ENCODE measurements at regions not wholly inside any gene's neighbourhood (a gene's known extent, or its start where the extent isn't known, plus 50 kb on each side); places are given as distances from the start of the nearest gene placed in this dataset.

DNA sequence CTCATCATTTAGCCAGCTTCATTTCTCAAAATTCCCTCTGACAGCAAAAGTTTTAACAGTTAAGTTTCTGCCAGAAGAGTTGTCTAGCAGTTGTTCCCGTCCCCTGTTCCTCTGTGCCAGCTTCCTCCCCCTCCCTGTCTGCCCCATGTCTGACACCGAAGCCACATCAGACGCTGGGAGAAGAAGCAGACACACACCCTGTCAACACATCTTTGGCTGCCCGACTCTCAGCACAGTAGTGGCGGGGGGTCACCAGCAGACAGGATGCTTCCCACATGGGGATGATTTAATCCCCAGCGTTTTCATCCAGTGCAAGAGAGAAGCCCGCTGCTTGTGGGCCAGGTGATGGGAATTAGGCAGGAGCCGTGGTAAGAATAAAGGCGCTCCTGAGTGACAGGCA lies 379.4 kb upstream of the RUNX1 start:
- no peak for DNase-seq

DNA sequence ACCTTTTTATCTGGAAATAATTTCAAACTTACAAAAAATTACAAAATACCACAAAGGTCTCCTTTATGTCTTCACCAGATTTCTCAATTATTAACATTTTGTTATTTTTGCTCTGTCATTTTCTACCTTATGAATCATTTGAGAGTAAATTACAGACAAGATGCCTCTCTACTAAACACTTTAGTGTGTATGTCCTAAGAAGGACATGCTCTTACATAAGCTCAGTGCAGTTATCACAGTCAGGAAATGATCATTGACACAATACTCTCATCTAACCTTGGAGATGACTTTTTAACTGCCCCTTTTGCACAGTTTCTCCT lies 378.9 kb upstream of the RUNX1 start:
- no peak for DNase-seq

DNA sequence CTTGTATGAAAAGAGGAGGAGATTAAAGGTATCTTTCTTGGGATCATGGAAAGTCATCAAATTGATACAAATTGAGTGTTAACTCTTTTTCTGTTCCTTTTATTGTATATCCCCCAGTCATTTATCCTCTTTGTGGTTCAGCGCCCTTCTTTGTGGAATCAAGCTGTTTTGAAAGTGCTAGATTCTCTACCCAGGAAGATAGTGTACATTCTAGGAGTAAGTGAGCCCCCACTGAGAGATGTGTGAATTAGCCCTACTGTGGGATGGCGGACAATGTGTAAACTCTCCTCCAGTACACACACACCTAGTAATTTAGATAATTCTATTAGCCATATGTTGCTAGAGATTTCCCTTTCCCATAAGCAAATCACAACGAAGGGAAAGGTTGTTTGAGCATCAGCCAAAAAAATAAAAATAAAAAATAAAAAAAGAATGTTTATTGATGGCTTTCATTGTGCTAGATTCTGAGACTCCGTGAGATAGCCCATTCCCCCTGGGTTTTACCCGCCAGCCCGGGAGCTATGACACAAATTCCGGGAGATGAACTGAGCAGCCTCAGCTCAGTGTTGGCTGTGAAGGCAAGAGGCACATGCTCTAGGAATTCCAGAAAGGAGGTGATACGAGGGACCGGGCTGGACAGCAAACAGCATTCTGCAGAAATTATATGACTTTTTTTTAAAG lies 378.4 kb upstream of the RUNX1 start:
- no peak for DNase-seq

DNA sequence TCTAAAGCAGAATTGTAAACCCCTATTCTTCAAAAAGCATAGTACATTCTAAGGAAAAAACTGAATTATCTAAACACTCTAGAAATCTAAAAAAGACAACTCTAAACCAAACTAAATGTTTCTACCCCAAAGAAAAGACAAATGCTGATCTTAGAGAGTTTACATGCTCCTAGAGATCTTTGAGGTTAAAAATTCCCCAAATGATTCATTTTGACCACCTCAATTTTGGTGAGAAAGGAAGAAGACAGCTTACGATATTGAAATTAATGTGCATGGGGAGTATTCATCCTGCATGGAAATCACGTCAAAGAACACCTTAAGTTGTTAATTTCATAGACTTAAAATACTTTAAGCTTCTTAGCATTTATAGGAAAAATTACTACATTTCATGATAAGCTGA lies 377.8 kb upstream of the RUNX1 start:
- no peak for DNase-seq

DNA sequence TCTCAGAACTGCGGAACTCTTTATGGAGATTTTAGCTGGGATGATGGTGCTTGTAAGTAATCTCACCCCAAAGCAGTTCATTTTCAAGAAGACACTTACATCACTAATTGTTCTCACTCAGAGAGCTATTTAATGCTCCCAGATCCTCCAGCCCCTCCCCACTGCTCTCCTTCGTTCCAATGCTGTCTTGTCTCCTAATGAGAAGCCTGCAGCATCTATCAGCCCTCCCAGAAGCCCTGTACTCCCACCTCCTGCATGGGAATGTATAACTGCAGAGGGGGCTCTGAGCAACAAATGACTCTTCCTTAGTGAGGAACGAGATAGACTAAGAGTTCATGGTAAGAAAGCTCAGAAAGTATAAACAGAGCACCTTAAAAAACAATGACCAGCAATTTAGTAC lies 377.4 kb upstream of the RUNX1 start:
- no peak for DNase-seq

DNA sequence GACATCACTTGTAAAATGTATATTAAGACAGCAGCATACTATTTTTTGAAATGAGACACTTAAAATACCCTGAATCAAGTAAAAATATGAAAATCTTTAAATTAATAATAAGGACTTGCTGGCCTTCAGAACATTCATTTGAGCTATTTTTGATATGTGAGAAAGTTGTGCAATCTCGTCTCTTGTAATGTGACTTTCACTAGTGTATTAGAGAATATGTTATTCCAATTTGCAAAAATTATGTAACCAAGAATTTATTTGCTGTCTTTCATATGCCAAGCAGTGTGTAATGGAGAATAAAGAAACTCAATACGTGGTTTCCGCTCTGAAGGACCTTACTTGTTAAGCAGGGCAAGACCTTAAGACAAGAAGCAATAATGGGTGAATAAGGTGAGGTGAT lies 375.0 kb upstream of the RUNX1 start:
- no peak for DNase-seq

DNA sequence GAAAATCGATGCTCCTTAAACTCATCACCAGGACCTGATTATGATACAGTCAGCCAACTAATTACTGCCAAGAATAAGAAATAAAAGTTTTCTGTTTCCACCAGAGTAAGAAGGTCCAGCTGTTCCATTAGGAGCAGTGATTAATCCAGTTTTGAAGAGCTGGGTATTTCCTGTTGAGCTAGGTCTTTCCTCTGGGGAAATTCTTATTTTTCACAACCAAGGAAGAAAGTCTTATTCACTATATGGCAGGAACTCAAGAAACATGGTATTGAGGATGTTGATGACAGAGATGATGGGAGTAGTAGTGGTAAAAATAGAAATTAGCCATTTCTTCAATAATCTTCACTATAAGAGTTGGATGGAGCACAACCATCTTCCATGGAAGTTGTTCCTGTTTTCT lies 374.6 kb upstream of the RUNX1 start:
- DNase-seq = no peak

DNA sequence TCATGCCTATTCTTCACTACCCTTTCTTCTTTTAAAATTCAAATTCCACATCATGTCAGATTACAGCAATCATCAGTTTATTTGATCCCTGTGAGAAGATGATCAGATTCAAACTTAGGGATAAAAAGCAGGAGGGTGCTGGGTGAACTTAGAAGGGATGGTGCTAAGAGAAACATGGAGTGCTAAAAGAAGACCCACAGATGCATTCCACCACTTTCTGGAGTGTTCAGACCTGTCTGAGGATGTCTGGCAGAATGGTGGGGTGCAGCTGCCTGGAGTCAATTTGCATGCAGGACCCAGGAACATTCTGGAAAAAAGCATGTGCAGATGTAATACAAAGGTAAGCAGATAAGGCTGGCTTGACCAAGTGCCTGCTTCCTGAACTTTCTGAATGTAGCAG lies 372.9 kb upstream of the RUNX1 start:
- DNase-seq = no peak

DNA sequence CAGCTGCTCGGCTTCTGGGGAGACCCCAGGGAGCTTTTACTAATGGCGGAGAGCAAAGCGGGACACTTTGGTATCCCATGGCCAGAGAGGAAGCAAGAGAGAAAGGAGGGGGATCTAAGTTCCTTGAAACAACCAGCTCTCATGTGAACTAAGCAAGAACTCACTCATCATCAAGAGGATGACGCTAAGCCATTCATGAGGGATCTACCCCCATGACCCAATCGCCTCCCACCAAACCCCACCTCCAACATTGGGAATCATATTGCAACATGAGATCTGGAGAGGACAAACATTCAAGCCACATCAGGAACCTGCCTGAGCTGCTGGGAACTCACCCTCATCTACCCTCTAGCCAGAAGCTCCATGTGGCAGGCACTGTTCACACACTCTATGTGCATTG lies 372.1 kb upstream of the RUNX1 start:
- DNase-seq = no peak

DNA sequence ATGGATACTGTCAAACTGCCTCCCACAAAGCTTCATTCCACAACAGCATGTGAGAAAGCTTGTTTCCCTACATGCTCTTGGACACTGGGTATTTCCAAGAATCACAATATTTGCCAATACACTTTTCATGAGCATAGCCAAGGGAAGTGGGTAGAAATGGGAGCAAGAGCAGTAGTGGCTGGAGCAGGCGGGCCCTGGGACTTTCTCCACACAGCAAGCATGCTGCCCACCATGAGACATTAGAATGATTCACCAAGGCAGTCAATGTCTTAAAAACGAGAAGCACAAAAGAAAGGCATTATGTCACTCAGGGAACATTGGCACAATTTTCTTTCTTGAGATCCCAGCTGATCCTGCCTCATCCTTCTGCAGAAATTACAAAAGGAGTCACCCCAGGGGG lies 371.6 kb upstream of the RUNX1 start:
- no peak for DNase-seq

DNA sequence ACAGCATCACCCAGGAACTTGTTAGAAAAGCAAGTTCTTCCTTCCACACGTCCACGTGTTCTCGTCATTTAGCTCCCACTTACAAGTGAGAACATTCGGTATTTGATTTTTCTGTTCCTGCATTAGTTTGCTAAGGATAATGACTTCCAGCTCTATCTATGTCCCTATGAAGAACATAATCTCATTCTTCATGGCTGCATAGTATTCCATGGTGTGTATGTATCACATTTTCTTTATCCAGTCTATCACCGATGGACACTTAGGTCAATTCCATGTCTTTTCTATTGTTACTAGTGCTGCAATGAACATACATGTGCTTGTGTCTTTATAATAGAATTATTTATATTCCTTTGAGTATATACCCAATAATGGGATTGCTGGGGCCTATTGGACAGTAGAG lies 368.7 kb upstream of the RUNX1 start:
- DNase-seq = no peak

DNA sequence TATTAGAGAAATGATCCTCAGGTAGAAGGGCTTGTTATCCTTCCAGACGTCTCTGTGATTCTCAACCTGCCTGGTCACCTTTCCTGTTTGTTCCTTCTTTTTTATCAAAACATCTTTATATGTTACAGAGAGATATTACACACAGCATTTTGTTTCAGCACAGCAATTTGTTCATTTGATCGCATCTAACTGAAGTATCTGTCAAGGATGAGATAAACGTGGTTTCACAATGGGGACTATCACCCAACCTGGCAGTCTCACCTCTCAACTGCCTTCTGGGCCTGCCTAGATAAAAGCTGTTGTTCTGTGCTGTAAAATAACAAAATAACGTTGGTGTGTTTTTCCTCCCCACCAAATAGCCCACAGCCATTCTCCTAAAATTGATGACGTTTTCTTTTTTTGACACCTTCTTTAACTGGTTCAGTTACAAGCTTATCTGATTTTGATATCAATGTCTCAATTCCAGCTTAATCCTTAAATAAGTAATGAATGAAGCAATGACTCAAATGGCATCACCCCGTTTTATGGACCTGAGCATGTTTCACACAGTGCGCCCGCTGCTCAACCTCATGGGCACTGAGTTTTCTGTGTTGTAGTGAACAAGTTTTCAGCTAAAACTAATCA lies 367.9 kb upstream of the RUNX1 start:
- no peak for DNase-seq

DNA sequence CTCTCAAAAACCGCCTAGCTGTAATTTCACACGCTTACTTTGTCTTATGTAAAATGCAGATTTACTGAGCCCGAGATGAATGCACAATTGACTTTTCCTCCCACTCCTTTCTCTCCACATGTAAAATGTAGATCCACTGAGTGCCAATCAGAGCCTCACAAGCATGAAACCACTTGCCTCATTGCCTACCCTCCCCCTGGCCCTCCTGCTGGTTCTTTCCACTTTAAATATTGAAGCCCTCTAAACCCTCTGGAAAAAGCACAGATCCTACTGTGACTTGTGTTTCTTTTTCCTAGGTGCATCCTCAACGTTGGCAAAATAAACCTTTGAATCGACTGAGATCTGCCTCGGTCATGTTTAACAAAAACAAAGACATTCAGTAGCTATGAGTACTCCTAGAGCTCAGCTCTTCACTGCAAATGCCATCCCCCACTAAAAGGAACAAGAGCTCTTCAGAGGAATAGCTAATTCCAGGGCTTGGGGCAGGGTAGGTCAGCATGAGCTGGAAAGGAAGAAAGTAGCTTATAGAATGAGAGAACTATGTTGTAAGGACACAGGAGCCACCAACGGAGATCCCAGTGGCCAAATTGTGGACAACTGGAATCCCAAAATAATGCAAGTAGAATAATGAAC lies 365.5 kb upstream of the RUNX1 start:
- DNase-seq = no peak

DNA sequence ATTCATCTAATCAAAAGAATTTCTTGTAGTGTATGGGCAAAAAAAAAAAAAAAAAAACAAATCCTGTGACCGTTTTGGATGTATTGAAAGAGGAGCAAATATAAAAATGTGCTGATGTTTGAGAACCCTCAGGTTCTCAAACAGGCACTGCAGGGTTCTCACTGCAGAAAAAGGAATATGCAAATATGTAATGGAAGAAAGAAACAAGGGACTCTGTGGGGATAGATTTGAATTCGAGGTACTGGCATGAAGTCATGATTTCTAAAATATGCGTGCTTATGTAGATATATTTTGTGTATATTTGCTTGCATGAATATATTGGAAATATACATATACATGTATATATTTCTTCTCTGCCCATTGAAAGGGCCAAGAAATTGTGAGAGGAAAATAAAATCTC lies 365.0 kb upstream of the RUNX1 start:
- DNase-seq = no peak

DNA sequence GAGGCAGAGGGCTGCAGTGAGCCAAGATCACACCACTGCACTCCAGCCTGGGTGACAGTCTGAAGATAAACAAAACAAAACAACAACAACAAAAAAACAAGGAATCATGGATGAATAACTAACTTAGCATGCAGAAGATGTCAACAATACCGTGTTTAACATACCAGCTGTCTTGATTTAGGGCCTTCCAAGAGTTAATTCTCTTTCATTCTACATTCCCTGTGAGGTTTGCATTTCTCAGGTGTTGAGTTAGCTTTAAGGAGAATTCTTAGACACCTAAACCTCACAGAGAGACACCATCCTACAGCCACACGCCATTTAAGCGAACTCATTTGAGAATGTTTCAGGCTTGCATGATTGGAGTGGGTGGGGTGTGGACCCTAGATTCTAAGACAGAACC lies 363.1 kb upstream of the RUNX1 start:
- DNase-seq = no peak

DNA sequence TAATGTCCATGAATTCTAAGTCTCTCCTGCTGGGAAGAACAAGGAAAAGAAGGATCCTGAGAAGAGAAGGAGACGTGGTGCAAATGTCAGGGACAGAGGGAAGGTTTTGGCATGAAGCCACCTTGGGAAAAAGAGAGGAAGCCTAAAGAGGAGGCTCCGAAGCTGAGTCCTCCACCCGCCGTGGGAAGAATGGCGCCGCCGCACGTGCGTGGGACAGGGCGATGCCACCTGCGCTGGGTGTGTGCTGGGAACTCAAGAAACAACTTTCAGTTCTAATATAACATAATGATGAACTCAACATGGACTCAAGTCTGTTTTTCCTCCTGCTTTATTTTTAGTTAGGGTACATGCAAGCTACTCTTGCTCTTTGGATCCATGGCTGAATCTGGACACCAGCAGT lies 362.3 kb upstream of the RUNX1 start:
- no peak for DNase-seq

DNA sequence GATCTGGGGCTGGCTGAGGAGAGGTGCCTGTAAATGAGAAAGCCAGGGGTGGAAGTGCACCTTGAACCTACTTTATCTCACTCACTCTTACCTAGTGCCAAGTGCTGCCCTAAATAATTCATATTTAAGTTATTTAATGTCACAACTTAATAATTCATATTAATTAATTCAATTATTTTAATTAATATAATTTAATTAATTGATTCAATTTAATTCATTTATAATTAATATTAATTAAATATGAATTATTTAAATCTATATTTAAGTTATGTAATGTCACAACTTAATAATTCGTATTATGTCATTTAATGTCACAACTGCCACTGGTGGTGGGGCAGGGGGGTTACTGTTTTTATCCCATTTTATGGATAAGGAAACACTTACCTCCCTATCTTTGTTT lies 361.6 kb upstream of the RUNX1 start:
- DNase-seq = no peak

DNA sequence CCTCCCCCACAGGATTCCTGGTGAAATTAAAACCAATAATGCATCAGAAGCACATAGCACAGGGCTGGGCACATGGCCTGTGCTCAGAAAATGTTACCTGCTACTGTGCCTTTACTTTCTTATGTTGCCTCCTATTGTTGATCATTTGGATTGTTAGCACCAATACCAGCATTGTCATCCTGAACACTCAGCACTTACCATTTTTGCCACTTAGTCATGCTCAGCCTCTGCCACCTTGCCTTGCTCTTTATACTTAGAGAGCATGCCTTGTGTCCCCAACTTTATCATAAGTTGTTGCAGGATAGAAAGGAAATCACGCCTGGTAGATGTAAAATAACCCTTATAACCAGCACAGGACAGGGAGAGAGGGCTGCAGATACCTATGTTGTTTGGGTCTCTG lies 361.0 kb upstream of the RUNX1 start:
- no peak for DNase-seq

DNA sequence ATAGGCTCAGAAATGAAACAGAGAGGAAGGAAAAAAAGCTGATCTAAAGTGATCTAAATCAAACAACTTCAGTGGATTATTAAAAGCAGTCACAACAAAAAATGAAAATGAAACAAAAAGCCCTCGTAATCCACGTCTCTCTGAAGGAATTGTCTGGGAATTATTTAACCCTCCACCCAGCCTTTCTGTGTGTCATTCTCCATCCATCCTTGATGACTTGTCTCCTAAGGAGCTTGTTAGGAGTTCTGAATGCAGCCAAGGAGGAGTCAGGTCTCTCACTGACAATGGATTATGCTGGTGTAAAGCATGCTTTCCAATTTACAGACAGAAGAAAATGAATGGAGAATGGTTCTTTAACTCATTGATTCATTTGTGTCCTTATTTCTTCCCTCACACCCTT lies 359.3 kb upstream of the RUNX1 start:
- no peak for DNase-seq

DNA sequence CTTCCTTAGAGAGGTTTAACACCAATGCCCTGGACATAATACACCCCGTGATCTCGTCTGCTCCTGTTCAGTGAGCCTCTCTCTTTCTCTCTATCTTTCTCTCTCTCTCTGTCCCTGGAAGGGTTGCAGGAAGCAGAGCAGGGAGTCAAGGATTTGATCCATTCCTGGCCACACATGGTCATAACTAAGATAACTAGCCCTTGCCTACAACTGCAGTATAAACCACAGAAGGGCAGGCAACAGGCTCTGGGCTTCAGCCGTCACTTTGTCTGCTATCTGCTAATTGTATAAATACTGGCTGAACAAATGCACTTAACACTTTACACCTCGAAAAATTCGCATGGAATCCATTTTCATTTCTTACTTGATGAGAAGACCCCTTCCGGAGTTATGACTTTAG lies 357.5 kb upstream of the RUNX1 start:
- DNase-seq = peak in 1 of 2 donors; percentile 16

DNA sequence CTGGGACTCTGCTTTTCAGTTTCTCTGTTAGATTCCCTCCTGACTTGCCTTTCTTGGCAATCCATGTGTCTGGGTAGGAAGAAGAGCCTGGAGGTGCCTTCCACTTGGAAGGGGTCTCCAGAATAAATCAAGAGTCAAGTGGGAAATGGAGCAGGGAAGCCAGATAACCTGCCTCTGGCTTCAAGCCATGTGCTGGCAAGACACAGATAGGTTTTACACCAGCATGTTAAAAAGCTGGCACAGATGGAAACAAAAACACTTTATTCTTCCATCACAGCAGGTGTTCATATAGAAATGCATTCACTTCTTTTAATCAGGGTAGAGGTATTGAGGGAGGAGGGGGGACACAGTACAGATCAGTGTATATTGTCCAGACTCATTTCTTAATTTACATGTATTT lies 356.9 kb upstream of the RUNX1 start:
- no peak for DNase-seq

DNA sequence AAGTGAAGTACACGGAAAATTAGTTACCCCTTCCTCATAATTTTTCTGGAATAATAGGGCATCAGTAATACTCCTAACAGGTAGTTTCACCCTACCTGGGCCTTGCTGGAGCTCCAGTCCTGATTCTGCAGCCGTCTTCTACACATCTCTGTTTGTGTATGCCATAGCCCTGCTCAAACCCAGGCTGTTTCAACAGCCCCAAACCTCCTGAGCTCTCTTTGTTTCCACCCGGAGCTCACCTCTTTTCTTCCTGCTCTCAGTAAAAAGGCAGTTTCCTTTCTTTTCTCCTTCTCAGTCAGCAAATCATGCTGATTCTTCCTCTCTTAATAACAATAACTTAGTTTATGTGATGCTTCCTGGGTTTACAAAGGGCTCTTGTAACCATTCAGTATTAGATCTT lies 355.1 kb upstream of the RUNX1 start:
- no peak for DNase-seq

DNA sequence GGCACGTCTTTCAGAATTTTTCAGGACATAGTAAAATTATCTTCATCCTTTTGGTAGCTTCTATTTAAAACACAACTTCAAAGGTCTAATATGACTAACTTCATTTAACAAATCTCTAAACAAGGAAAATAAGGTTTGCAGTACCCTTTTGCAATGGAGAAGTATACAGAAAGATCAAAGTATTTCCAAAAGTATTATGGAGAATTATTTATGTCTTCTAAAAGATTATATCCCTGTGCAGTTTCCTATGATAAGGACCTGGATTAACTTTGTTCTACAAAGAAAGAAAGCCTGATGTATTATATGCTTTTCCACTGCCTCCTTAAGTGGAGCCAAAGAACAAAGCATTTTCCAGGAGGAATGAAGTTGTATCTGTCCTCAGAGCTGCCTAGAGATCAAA lies 353.0 kb upstream of the RUNX1 start:
- no peak for DNase-seq

DNA sequence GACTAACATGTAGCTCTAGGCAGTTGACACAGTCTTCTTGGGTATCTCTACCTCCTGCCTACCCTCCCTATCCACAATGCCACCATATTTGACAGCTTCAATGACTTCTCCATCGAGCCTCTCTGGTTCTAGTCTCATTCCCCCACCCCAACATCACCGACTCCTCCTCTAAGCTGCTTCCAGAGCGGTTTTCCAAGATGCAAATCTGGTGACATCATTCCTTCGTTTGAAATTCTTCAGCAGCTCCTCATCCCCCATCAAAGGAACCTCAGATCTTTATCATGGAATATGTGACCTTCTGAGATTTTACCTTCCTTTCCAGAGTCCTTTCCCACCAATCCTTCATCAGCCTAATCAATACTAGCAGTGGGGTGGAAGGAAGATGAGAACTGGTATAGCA lies 352.4 kb upstream of the RUNX1 start:
- no peak for DNase-seq
